Liver (tissue), 8 donors: ENCODE measurements at regions not wholly inside any gene's neighbourhood (a gene's known extent, or its start where the extent isn't known, plus 50 kb on each side); places are given as distances from the start of the nearest gene placed in this dataset.

ENCODE experiments used
- DNase-seq: peaks from one replicate; pipeline ENCODE4 v3.0.0-alpha.2; 2017; ENCODE audit warnings: low spot score
- H3K27ac ChIP-seq, 2 donors: one replicate each; pipeline ENCODE4 v1.7.0; 2013; ENCODE audit warnings: inconsistent platforms in 2 of 2, low read length in 2 of 2, control low read depth in 1 of 2, low read depth in 1 of 2, mild to moderate bottlenecking in 1 of 2
- H3K27me3 ChIP-seq, 4 donors: one replicate each; pipeline versions ENCODE4 v1.6.1 to v1.7.0; 2013; ENCODE audit warnings: low read length in 3 of 4, inconsistent platforms in 1 of 4, mild to moderate bottlenecking in 1 of 4, moderate library complexity in 1 of 4; ENCODE audit not compliant: control insufficient read depth in 4 of 4, insufficient read depth in 4 of 4
- H3K36me3 ChIP-seq, 4 donors: one replicate each; pipeline versions ENCODE4 v1.6.1 to v1.7.0; 2013; ENCODE audit warnings: low read length in 3 of 4, mild to moderate bottlenecking in 3 of 4, low read depth in 1 of 4, moderate library complexity in 1 of 4; ENCODE audit not compliant: control insufficient read depth in 4 of 4, insufficient read depth in 3 of 4
- H3K4me1 ChIP-seq, 4 donors: one replicate each; pipeline versions ENCODE4 v1.6.1 to v1.7.0; 2013; ENCODE audit warnings: low read length in 3 of 4, mild to moderate bottlenecking in 3 of 4, moderate library complexity in 1 of 4; ENCODE audit not compliant: control insufficient read depth in 4 of 4, insufficient read depth in 4 of 4
- H3K4me3 ChIP-seq, 3 donors: one replicate each; pipeline versions ENCODE4 v1.6.1 to v1.7.0; 2013; ENCODE audit warnings: low read length in 3 of 3, control low read depth in 1 of 3, low read depth in 1 of 3, mild to moderate bottlenecking in 1 of 3
- H3K9ac ChIP-seq, 2 donors: one replicate each; pipeline ENCODE4 v1.7.0; 2013; ENCODE audit warnings: low read length in 2 of 2, mild to moderate bottlenecking in 2 of 2, moderate library complexity in 2 of 2, control low read depth in 1 of 2, low read depth in 1 of 2
- H3K9me3 ChIP-seq, 4 donors: one replicate each; pipeline versions ENCODE4 v1.6.1 to v1.7.0; 2013; ENCODE audit warnings: low read length in 3 of 4; ENCODE audit not compliant: control insufficient read depth in 4 of 4
- ATF3 ChIP-seq: IDR thresholded peaks from 2 replicates; pipeline ENCODE4 v1.6.1; 2016; ENCODE audit warnings: antibody characterized with exemption
- CTCF ChIP-seq: fragments of 150-350 bp; IDR thresholded peaks from 2 replicates; pipeline ENCODE4 v1.5.1; 2017; ENCODE audit warnings: improper control_type of control experiment, low read depth, low read length; ENCODE audit not compliant: missing input control
- EGR1 ChIP-seq, 2 donors: IDR thresholded peaks; 2 replicates each; pipeline ENCODE4 v1.6.1; 2016 to 2018; ENCODE audit warnings: antibody characterized with exemption in 2 of 2, low read depth in 2 of 2
- FOXA1 ChIP-seq: IDR thresholded peaks from 2 replicates; pipeline ENCODE4 v1.6.1; 2016; ENCODE audit warnings: antibody characterized with exemption
- GABPA ChIP-seq, 2 donors: IDR thresholded peaks in 1 of 2; conservative IDR thresholded peaks in 1 of 2; 2 replicates each; pipeline ENCODE4 v1.6.1; 2016; ENCODE audit warnings: antibody characterized with exemption in 2 of 2, mild to moderate bottlenecking in 1 of 2, moderate library complexity in 1 of 2
- HNF4A ChIP-seq, 2 donors: conservative IDR thresholded peaks; 2 replicates each; pipeline ENCODE4 v1.6.1; 2016; ENCODE audit warnings: antibody characterized with exemption in 2 of 2, mild to moderate bottlenecking in 2 of 2
- HNF4G ChIP-seq: IDR thresholded peaks from 2 replicates; pipeline ENCODE4 v1.6.1; 2016; ENCODE audit warnings: antibody characterized with exemption
- JUND ChIP-seq, 2 donors: IDR thresholded peaks; 2 replicates each; pipeline ENCODE4 v1.6.1; 2016; ENCODE audit warnings: antibody characterized with exemption in 2 of 2
- MAX ChIP-seq: IDR thresholded peaks from 2 replicates; pipeline ENCODE4 v1.6.1; 2016; ENCODE audit warnings: antibody characterized with exemption
- NR2F2 ChIP-seq: IDR thresholded peaks from 2 replicates; pipeline ENCODE4 v1.6.1; 2016; ENCODE audit warnings: antibody characterized with exemption
- RAD21 ChIP-seq, 2 donors: IDR thresholded peaks; 2 replicates each; pipeline ENCODE4 v1.6.1; 2016; ENCODE audit warnings: antibody characterized with exemption in 2 of 2, mild to moderate bottlenecking in 2 of 2
- REST ChIP-seq: IDR thresholded peaks from 2 replicates; pipeline ENCODE4 v1.6.1; 2016; ENCODE audit warnings: antibody characterized with exemption, mild to moderate bottlenecking
- TAF1 ChIP-seq: conservative IDR thresholded peaks from 2 replicates; pipeline ENCODE4 v1.6.1; 2016; ENCODE audit warnings: antibody characterized with exemption, mild to moderate bottlenecking
- YY1 ChIP-seq: IDR thresholded peaks from 2 replicates; pipeline ENCODE4 v1.6.1; 2016; ENCODE audit warnings: antibody characterized with exemption, mild to moderate bottlenecking
- WGBS: extraction: QIAGEN DNeasy Blood & Tissue Kit; methylation state at CpG from one replicate; pipeline ENCODE4 v1.1.7; 2013; 5-methylcytosine and 5-hydroxymethylcytosine counted together
- donor health status: healthy.
- donor health status: healthy.
- donor health status: healthy.
- donor health status: healthy.
- donor health status: healthy.

- 52% methylated on average over 3 of the region's 3 CpGs for WGBS
- Histone ChIP-seq H3K4me1 (no peaks in the 10 kb centered on the region), H3K9me3 (no peaks in the 10 kb centered on the region), H3K27ac (no peak overlapping the region), H3K36me3 (no peaks in the 10 kb centered on the region), H3K4me3 (no peak overlapping the region), H3K9ac (no peak overlapping the region), H3K27me3 (no peaks in the 10 kb centered on the region)
- TF ChIP-seq MAX: no peak
- TF ChIP-seq HNF4A (conservative IDR thresholded peaks at IDR 0.05): no peak
- TF ChIP-seq NR2F2: no peak
- no peak for TF ChIP-seq GABPA (IDR thresholded peaks at IDR 0.05 in 1 of 2, conservative IDR thresholded peaks at IDR 0.05 in 1 of 2)
- TF ChIP-seq HNF4G: no peak
- TF ChIP-seq YY1: no peak
- TF ChIP-seq EGR1 (IDR thresholded peaks at IDR 0.05; ENCODE audit: low read depth in 2 of 2): no peak
- TF ChIP-seq FOXA1: no peak
- TF ChIP-seq JUND (IDR thresholded peaks at IDR 0.05): no peak
- no peak for TF ChIP-seq TAF1
- no peak for TF ChIP-seq CTCF
- no peak for TF ChIP-seq RAD21 (IDR thresholded peaks at IDR 0.05)
- no peak for DNase-seq
Observed at GRCh38 chr1:199272139-199272544, 633.3 kb downstream of the PTPRC start.

- no peak for DNase-seq
- Histone ChIP-seq H3K27ac (no peak overlapping the region), H3K27me3 (no peaks in the 10 kb centered on the region), H3K4me3 (no peak overlapping the region), H3K9ac (no peak overlapping the region), H3K9me3 (no peaks in the 10 kb centered on the region), H3K36me3 (no peaks in the 10 kb centered on the region), H3K4me1 (no peaks in the 10 kb centered on the region)
- no peak for TF ChIP-seq NR2F2
- TF ChIP-seq ATF3: no peak
- TF ChIP-seq GABPA (IDR thresholded peaks at IDR 0.05 in 1 of 2, conservative IDR thresholded peaks at IDR 0.05 in 1 of 2): no peak
- TF ChIP-seq REST: no peak
- 55% methylated on average over 3 of the region's 3 CpGs for WGBS
Observed at GRCh38 chr1:199272628-199273086, 633.8 kb downstream of the PTPRC start.
